ENCODE measurements at regions not wholly inside any gene's neighbourhood (a gene's known extent, or its start where the extent isn't known, plus 50 kb on each side); places are given as distances from the start of the nearest gene placed in this dataset.

DNA sequence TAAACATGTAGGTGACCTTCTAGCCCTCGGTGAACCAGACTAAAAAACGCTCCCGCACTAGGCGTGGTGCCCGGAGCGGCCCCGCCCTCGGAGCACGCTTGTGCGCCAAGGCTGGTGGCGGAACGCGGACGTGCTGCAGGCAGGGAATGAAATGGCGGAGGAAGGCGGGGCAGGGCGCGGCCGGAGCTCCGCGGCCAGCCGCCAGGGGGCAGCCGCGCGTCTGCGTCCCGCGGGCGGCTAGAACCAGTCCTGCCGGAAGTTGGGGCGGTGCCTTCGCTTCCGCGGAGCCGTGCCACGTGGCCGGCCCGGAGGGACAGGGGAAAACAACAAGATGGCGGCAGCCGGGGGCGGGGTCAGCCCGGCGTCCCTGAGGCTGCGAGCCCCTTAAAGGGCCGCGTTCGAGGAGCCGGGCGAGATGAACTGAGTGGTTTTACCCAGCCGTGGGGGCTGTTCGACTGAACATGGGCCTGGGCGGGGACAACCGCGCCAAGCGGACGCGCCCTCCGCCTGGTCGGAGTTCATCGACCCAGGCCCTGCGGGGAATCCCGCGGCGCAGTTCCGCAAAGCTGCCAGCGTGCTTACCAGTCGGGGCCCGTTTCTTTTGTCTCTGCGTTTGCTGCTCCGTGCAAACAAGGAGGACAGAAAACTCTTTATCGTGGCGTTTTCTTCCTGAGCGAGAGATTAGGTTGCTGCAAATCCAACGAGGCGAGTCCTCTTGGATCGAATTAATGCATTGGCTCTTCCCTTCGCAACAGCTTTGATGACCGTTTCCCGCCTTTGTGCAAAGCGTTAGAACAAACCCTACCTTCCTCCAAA is 90.9 kb upstream of the CHD2 start (continued):
- TF ChIP-seq, protein P1, sequence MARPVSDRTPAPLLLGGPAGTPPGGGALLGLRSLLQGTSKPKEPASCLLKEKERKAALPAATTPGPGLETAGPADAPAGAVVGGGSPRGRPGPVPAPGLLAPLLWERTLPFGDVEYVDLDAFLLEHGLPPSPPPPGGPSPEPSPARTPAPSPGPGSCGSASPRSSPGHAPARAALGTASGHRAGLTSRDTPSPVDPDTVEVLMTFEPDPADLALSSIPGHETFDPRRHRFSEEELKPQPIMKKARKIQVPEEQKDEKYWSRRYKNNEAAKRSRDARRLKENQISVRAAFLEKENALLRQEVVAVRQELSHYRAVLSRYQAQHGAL (CRISPR knock-in tag; IDR thresholded peaks at IDR 0.05; ENCODE audit: not compliant biosample characterization) = no peak
- TF ChIP-seq TP53 (CRISPR knock-in tag; conservative IDR thresholded peaks at IDR 0.05) (0 out of 2 replicates have a peak, but pooled peaks have one; percentile 32), HNRNPK (IDR thresholded peaks at IDR 0.05; ENCODE audit: low read depth, low read length, poor library complexity, severe bottlenecking) (peak; percentile 61), EEA1 (CRISPR knock-in tag; IDR thresholded peaks at IDR 0.05; ENCODE audit: borderline replicate concordance) (no peak; the same call in 1 of the 2 replicates), ZNF460 (CRISPR knock-in tag; IDR thresholded peaks at IDR 0.05; ENCODE audit: borderline replicate concordance) (peak; percentile 8; the same call in 1 of the 2 replicates), NFIB (CRISPR knock-in tag; IDR thresholded peaks at IDR 0.05; ENCODE audit: borderline replicate concordance) (no peak), ZNF451 (CRISPR knock-in tag; IDR thresholded peaks at IDR 0.05) (peak; percentile 79)
- TF ChIP-seq, protein P2, sequence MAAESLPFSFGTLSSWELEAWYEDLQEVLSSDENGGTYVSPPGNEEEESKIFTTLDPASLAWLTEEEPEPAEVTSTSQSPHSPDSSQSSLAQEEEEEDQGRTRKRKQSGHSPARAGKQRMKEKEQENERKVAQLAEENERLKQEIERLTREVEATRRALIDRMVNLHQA (CRISPR knock-in tag; IDR thresholded peaks at IDR 0.05) = no peak
- TF ChIP-seq, protein P3, sequence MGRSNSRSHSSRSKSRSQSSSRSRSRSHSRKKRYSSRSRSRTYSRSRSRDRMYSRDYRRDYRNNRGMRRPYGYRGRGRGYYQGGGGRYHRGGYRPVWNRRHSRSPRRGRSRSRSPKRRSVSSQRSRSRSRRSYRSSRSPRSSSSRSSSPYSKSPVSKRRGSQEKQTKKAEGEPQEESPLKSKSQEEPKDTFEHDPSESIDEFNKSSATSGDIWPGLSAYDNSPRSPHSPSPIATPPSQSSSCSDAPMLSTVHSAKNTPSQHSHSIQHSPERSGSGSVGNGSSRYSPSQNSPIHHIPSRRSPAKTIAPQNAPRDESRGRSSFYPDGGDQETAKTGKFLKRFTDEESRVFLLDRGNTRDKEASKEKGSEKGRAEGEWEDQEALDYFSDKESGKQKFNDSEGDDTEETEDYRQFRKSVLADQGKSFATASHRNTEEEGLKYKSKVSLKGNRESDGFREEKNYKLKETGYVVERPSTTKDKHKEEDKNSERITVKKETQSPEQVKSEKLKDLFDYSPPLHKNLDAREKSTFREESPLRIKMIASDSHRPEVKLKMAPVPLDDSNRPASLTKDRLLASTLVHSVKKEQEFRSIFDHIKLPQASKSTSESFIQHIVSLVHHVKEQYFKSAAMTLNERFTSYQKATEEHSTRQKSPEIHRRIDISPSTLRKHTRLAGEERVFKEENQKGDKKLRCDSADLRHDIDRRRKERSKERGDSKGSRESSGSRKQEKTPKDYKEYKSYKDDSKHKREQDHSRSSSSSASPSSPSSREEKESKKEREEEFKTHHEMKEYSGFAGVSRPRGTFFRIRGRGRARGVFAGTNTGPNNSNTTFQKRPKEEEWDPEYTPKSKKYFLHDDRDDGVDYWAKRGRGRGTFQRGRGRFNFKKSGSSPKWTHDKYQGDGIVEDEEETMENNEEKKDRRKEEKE (IDR thresholded peaks at IDR 0.05) = no peak
- TF ChIP-seq, protein P4, sequence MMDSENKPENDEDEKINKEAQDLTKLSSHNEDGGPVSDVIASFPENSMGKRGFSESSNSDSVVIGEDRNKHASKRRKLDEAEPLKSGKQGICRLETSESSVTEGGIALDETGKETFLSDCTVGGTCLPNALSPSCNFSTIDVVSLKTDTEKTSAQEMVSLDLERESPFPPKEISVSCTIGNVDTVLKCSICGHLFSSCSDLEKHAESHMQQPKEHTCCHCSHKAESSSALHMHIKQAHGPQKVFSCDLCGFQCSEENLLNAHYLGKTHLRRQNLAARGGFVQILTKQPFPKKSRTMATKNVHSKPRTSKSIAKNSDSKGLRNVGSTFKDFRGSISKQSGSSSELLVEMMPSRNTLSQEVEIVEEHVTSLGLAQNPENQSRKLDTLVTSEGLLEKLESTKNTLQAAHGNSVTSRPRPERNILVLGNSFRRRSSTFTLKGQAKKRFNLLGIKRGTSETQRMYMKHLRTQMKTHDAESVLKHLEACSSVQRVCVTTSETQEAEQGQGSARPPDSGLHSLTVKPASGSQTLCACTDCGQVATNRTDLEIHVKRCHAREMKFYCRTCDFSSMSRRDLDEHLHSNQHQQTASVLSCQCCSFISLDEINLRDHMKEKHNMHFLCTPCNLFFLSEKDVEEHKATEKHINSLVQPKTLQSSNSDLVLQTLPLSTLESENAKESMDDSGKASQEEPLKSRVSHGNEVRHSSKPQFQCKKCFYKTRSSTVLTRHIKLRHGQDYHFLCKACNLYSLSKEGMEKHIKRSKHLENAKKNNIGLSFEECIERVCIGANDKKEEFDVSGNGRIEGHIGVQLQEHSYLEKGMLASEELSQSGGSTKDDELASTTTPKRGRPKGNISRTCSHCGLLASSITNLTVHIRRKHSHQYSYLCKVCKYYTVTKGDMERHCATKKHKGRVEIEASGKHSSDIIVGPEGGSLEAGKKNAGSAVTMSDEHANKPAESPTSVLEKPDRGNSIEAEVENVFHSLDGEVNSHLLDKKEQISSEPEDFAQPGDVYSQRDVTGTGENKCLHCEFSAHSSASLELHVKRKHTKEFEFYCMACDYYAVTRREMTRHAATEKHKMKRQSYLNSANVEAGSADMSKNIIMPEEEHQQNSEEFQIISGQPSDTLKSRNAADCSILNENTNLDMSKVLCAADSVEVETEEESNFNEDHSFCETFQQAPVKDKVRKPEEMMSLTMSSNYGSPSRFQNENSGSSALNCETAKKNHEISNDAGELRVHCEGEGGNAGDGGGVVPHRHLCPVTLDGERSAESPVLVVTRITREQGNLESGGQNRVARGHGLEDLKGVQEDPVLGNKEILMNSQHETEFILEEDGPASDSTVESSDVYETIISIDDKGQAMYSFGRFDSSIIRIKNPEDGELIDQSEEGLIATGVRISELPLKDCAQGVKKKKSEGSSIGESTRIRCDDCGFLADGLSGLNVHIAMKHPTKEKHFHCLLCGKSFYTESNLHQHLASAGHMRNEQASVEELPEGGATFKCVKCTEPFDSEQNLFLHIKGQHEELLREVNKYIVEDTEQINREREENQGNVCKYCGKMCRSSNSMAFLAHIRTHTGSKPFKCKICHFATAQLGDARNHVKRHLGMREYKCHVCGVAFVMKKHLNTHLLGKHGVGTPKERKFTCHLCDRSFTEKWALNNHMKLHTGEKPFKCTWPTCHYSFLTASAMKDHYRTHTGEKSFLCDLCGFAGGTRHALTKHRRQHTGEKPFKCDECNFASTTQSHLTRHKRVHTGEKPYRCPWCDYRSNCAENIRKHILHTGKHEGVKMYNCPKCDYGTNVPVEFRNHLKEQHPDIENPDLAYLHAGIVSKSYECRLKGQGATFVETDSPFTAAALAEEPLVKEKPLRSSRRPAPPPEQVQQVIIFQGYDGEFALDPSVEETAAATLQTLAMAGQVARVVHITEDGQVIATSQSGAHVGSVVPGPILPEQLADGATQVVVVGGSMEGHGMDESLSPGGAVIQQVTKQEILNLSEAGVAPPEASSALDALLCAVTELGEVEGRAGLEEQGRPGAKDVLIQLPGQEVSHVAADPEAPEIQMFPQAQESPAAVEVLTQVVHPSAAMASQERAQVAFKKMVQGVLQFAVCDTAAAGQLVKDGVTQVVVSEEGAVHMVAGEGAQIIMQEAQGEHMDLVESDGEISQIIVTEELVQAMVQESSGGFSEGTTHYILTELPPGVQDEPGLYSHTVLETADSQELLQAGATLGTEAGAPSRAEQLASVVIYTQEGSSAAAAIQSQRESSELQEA (CRISPR knock-in tag; IDR thresholded peaks at IDR 0.05; ENCODE audit: not compliant biosample characterization) = peak; percentile 41
- TF ChIP-seq, protein P5, sequence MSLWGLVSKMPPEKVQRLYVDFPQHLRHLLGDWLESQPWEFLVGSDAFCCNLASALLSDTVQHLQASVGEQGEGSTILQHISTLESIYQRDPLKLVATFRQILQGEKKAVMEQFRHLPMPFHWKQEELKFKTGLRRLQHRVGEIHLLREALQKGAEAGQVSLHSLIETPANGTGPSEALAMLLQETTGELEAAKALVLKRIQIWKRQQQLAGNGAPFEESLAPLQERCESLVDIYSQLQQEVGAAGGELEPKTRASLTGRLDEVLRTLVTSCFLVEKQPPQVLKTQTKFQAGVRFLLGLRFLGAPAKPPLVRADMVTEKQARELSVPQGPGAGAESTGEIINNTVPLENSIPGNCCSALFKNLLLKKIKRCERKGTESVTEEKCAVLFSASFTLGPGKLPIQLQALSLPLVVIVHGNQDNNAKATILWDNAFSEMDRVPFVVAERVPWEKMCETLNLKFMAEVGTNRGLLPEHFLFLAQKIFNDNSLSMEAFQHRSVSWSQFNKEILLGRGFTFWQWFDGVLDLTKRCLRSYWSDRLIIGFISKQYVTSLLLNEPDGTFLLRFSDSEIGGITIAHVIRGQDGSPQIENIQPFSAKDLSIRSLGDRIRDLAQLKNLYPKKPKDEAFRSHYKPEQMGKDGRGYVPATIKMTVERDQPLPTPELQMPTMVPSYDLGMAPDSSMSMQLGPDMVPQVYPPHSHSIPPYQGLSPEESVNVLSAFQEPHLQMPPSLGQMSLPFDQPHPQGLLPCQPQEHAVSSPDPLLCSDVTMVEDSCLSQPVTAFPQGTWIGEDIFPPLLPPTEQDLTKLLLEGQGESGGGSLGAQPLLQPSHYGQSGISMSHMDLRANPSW (CRISPR knock-in tag; IDR thresholded peaks at IDR 0.05; ENCODE audit: borderline replicate concordance) = peak; percentile 79; the same call in 1 of the 2 replicates
